ENCODE measurements at regions not wholly inside any gene's neighbourhood (a gene's known extent, or its start where the extent isn't known, plus 50 kb on each side); places are given as distances from the start of the nearest gene placed in this dataset.

DNA sequence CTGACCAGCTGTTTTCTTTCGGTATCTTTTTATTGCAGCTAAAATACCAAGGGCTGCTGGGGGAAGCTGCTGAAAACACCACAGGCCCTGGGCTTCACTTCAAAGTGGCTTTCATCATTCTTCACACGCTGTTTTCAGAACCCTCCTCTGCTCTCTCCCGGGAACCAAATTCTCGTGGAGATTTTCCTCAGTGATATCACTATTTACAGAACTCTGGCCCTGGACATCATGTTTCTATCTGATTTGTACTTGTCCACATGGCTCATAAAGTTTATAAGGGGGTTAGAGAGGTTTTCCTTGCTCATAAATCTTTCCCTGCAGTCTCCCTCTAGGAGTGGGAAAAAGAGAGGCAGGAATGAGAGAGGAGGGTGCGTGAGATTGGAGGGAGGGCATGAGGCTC is 177.4 kb upstream of the NPVF start:
- Mint-ChIP-seq H3K36me3 (ENCODE audit: low read depth, unreplicated experiment) (no peaks in the 10 kb centered on the region), H3K4me3 (ENCODE audit: unreplicated experiment) (no peak overlapping the region), H3K27ac (ENCODE audit: unreplicated experiment) (no peak overlapping the region), H3K27me3 (ENCODE audit: unreplicated experiment) (peaks cover 6% of the 10 kb centered on the region), H3K9me3 (ENCODE audit: unreplicated experiment) (no peaks in the 10 kb centered on the region), H3K4me1 (ENCODE audit: unreplicated experiment) (peaks cover 2% of the 10 kb centered on the region)
- TF ChIP-seq, protein P1, sequence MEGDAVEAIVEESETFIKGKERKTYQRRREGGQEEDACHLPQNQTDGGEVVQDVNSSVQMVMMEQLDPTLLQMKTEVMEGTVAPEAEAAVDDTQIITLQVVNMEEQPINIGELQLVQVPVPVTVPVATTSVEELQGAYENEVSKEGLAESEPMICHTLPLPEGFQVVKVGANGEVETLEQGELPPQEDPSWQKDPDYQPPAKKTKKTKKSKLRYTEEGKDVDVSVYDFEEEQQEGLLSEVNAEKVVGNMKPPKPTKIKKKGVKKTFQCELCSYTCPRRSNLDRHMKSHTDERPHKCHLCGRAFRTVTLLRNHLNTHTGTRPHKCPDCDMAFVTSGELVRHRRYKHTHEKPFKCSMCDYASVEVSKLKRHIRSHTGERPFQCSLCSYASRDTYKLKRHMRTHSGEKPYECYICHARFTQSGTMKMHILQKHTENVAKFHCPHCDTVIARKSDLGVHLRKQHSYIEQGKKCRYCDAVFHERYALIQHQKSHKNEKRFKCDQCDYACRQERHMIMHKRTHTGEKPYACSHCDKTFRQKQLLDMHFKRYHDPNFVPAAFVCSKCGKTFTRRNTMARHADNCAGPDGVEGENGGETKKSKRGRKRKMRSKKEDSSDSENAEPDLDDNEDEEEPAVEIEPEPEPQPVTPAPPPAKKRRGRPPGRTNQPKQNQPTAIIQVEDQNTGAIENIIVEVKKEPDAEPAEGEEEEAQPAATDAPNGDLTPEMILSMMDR (IDR thresholded peaks at IDR 0.05; ENCODE audit: unreplicated experiment): no peak
- no peak for DNase-seq (ENCODE audit: low spot score)

DNA sequence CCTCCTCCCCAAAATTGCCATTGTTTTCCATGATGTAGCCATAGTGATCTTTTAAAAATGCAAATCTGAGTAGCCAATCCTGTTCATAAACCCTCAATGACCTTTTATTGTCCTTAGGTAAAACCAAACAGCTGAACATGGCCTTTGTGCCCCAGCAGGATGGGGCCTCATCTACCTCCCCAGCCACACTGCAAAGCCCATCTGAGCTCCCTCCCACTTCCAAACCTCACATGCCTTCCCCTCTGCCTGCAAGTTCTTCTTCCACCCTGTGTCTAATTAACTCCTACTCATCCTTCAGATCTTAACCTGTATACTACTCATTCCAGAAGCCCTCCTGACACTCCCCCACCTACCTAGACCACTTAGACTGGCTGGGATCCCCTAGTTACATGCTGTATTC is 178.8 kb upstream of the NPVF start:
- no peak for DNase-seq (ENCODE audit: low spot score)
- no peak overlapping the region for H3K4me3 Mint-ChIP-seq (ENCODE audit: unreplicated experiment)
- H3K27me3 Mint-ChIP-seq (ENCODE audit: unreplicated experiment): peaks cover 6% of the 10 kb centered on the region
- peaks cover 2% of the 10 kb centered on the region for H3K4me1 Mint-ChIP-seq (ENCODE audit: unreplicated experiment)
- H3K36me3 Mint-ChIP-seq (ENCODE audit: low read depth, unreplicated experiment): no peaks in the 10 kb centered on the region
- TF ChIP-seq, protein P1 (IDR thresholded peaks at IDR 0.05; ENCODE audit: unreplicated experiment): no peak
- no peaks in the 10 kb centered on the region for H3K9me3 Mint-ChIP-seq (ENCODE audit: unreplicated experiment)
- H3K27ac Mint-ChIP-seq (ENCODE audit: unreplicated experiment): no peak overlapping the region

DNA sequence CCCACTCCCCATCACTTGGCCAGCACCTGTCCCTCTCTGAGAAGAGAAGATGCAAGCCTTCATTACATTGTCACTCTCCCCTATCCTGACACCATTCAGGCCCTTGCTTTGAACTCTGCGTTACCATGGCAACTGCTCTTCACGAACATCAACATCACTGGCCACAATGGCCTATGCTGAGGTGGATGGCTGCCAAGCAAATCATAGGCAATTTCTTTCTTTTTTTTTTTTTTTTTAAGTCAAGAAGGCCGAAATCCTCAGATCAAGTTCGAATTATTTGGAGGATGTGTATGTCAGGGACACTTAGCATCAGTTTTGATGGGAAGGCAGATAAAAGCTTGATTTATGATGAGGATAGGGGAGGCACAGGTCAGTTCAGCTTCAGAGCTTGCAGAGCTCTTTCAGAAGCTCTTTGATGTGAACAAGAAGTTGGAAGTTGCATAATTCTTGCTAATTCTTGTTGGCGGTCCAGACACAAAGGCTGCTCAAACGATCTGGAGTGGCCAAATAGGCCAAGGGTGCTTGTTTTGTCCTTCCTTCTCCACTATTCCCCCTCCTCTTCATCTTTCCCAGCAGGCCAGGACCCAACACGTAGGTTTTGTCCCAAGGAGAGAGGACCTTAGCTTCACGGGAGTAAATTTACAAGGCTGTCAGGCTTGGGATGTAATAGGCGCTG is 179.9 kb upstream of the NPVF start:
- no peak for DNase-seq (ENCODE audit: low spot score)
- TF ChIP-seq, protein P1 (IDR thresholded peaks at IDR 0.05; ENCODE audit: unreplicated experiment): no peak
- H3K4me1 Mint-ChIP-seq (ENCODE audit: unreplicated experiment): peaks cover 2% of the 10 kb centered on the region
- H3K4me3 Mint-ChIP-seq (ENCODE audit: unreplicated experiment): no peak overlapping the region
- peaks cover 6% of the 10 kb centered on the region for H3K27me3 Mint-ChIP-seq (ENCODE audit: unreplicated experiment)
- H3K27ac Mint-ChIP-seq (ENCODE audit: unreplicated experiment): no peak overlapping the region
- H3K9me3 Mint-ChIP-seq (ENCODE audit: unreplicated experiment): no peaks in the 10 kb centered on the region
- no peaks in the 10 kb centered on the region for H3K36me3 Mint-ChIP-seq (ENCODE audit: low read depth, unreplicated experiment)

DNA sequence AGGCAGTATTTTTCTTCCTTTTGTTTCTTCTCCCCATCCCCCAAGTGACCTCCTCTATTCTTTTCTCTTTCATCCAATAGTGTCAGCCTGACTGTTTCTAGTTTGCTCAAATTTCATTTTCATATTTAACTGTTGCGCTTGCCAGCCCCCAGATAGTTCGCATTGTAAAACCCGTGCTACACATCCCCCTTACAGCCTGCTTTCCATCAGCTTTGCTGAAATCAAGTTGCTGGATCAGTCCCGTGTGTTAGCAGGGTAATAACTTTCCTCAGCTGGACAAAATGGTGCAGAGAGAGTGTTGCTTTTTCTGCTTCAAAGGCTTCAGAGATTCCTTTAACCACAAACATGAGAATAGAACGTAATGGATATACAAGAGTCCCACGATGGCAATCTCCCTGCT is 180.6 kb upstream of the NPVF start:
- no peak overlapping the region for H3K4me3 Mint-ChIP-seq (ENCODE audit: unreplicated experiment)
- no peaks in the 10 kb centered on the region for H3K9me3 Mint-ChIP-seq (ENCODE audit: unreplicated experiment)
- H3K4me1 Mint-ChIP-seq (ENCODE audit: unreplicated experiment): peaks cover 2% of the 10 kb centered on the region
- TF ChIP-seq, protein P1 (IDR thresholded peaks at IDR 0.05; ENCODE audit: unreplicated experiment): no peak
- peaks cover 6% of the 10 kb centered on the region for H3K27me3 Mint-ChIP-seq (ENCODE audit: unreplicated experiment)
- DNase-seq (ENCODE audit: low spot score): no peak
- H3K36me3 Mint-ChIP-seq (ENCODE audit: low read depth, unreplicated experiment): no peaks in the 10 kb centered on the region
- H3K27ac Mint-ChIP-seq (ENCODE audit: unreplicated experiment): no peak overlapping the region

DNA sequence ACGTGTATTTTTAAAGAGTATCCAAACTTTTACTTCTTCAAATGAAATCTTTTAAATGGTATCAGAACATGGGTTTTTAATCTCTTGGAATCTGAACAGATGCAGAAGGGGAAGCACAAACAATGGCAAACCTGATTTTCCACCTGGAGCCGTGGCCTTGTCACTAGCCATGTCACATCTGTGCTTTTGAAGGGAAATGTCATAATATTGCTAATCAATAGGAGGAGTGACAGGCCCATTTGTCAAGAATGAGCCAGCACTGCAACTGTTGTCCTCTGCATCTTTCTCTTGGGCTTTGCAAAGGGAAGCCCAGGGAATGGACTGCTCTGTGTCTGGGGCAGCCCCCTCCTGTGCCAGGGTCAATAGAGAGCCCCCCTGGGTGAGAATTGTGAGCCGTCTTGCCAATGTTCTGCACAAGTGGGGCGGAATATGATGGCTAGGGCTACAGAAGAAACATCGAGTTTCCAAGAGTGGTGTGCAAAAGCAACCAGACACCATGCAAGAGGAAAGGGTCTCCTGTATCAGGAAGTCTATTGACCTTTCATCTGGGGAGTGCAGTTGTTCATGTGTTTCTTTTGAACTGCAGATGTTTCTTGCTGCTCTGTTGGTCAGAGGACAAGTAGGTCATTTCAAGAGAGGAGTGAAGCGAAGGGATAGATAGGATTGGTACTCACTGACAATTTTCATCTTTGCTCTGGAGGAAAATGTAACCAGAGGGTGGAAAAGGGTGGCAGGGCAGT is 181.8 kb upstream of the NPVF start:
- TF ChIP-seq, protein P1 (IDR thresholded peaks at IDR 0.05; ENCODE audit: unreplicated experiment): no peak
- Mint-ChIP-seq H3K36me3 (ENCODE audit: low read depth, unreplicated experiment) (no peaks in the 10 kb centered on the region), H3K27me3 (ENCODE audit: unreplicated experiment) (peaks cover 6% of the 10 kb centered on the region), H3K4me1 (ENCODE audit: unreplicated experiment) (peaks cover 2% of the 10 kb centered on the region), H3K9me3 (ENCODE audit: unreplicated experiment) (no peaks in the 10 kb centered on the region), H3K4me3 (ENCODE audit: unreplicated experiment) (no peak overlapping the region), H3K27ac (ENCODE audit: unreplicated experiment) (no peak overlapping the region)
- no peak for DNase-seq (ENCODE audit: low spot score)
